ENCODE measurements at regions not wholly inside any gene's neighbourhood (a gene's known extent, or its start where the extent isn't known, plus 50 kb on each side); places are given as distances from the start of the nearest gene placed in this dataset.

DNA sequence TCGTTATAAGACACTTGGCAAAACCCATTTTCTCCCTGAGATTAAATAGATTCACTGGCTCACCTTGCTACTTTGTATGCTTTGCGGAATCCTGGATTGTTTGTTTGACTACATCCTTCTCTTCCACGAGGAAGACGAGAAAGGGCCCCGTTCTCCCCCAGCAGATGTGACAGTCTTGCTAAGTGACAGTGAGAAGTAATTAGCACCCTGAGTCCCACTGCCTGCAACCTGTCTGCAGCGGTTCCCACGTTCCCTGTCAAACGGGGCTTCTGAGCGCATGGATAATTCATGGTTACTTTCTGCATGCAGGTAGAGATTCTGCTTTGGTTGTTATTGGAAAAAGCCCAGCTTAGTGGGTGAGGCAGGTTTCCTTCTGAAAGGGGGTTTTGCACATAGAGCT, 163.7 kb downstream of the CDH26 start:
- Histone ChIP-seq H3K9me3 (replicated peaks) (no peaks in the 10 kb centered on the region), H3K4me1 (peaks cover 9% of the 10 kb centered on the region), H3K27ac (replicated peaks) (no peak overlapping the region), H3K27me3 (ENCODE audit: low read depth) (peaks cover 59% of the 10 kb centered on the region), H3K36me3 (no peaks in the 10 kb centered on the region), H3K4me3 (no peak overlapping the region)
- intact Hi-C loops (cut with micrococcal nuclease): no loop called here
- no peak for TF ChIP-seq CTCF (IDR thresholded peaks at IDR 0.05; ENCODE audit: borderline replicate concordance)
- DNase-seq: no peak

DNA sequence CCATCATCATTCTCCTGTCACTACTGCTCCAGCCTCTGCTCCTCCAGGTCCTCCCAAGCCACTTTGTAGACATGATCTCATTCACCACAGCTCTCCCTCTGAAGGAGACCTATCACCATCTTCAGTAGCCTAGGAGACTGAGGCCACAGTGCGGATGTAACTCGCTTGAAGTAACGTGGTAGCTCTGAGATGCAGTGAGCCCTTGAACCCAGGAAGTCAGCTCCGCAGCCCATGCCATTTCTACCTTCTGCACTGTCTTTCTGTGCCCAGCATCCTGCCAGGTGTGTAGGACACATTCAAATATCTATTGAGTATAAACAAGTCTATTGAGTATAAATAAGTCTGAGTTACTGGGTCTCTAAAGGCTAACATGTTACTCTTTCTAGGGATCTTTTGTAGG, 164.4 kb downstream of the CDH26 start:
- TF ChIP-seq CTCF (IDR thresholded peaks at IDR 0.05; ENCODE audit: borderline replicate concordance): no peak
- Histone ChIP-seq H3K27ac (replicated peaks) (no peak overlapping the region), H3K9me3 (replicated peaks) (no peaks in the 10 kb centered on the region), H3K27me3 (ENCODE audit: low read depth) (peaks cover 66% of the 10 kb centered on the region), H3K4me1 (peaks cover 1% of the 10 kb centered on the region), H3K36me3 (no peaks in the 10 kb centered on the region), H3K4me3 (no peak overlapping the region)
- DNase-seq: no peak
- intact Hi-C loops (cut with micrococcal nuclease): no loop called here

GRCh38 chr20:60123096-60123495, 164.9 kb downstream of the CDH26 start:
- H3K4me3 ChIP-seq: no peak overlapping the region
- intact Hi-C loops (cut with micrococcal nuclease): no loop called here
- H3K27me3 ChIP-seq (ENCODE audit: low read depth): peaks cover 66% of the 10 kb centered on the region
- no peak for DNase-seq
- H3K4me1 ChIP-seq: no peaks in the 10 kb centered on the region
- TF ChIP-seq CTCF (IDR thresholded peaks at IDR 0.05; ENCODE audit: borderline replicate concordance): no peak
- H3K36me3 ChIP-seq: no peaks in the 10 kb centered on the region
- H3K27ac ChIP-seq (replicated peaks): no peak overlapping the region
- H3K9me3 ChIP-seq (replicated peaks): no peaks in the 10 kb centered on the region

DNA sequence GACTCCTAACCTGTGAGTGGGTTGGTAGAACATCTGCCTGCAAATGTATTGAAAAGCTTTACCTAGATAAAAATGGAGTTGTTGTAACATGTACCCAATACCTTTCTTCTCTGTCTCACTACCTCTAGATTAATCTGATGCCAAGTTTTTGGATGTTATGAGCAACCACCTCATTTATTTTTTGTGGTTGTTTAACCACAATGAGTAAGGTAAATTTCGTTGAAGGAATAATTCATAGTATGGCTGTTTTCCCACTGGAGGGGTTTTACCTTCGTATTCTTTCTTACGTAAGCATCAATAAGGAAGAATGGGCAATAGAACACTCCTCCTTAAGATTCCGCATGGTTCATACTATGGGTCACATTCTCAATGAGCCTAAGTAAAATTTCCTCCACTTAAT, 165.4 kb downstream of the CDH26 start:
- Histone ChIP-seq H3K4me1 (no peaks in the 10 kb centered on the region), H3K27me3 (ENCODE audit: low read depth) (peaks cover 62% of the 10 kb centered on the region), H3K4me3 (no peak overlapping the region), H3K9me3 (replicated peaks) (no peaks in the 10 kb centered on the region), H3K36me3 (no peaks in the 10 kb centered on the region), H3K27ac (replicated peaks) (no peak overlapping the region)
- no peak for TF ChIP-seq CTCF (IDR thresholded peaks at IDR 0.05; ENCODE audit: borderline replicate concordance)
- intact Hi-C loops (cut with micrococcal nuclease): no loop called here
- no peak for DNase-seq

GRCh38 chr20:60124776-60125381, 166.7 kb downstream of the CDH26 start:
- H3K27me3 ChIP-seq (ENCODE audit: low read depth): peaks cover 50% of the 10 kb centered on the region
- TF ChIP-seq CTCF (IDR thresholded peaks at IDR 0.05; ENCODE audit: borderline replicate concordance): no peak
- H3K9me3 ChIP-seq (replicated peaks): no peaks in the 10 kb centered on the region
- H3K4me3 ChIP-seq: no peak overlapping the region
- intact Hi-C loops (cut with micrococcal nuclease): no loop called here
- H3K27ac ChIP-seq (replicated peaks): no peak overlapping the region
- no peaks in the 10 kb centered on the region for H3K36me3 ChIP-seq
- no peak for DNase-seq
- H3K4me1 ChIP-seq: no peaks in the 10 kb centered on the region
